ENCODE measurements at regions not wholly inside any gene's neighbourhood (a gene's known extent, or its start where the extent isn't known, plus 50 kb on each side); places are given as distances from the start of the nearest gene placed in this dataset.

- no peak for DNase-seq
These were observed 420.9 kb upstream of the KCNH7 start for GRCh38 chr2:163259489-163259888.

- DNase-seq, result no peak
These were observed 416.5 kb upstream of the KCNH7 start for GRCh38 chr2:163255086-163255485.

- DNase-seq, result no peak
These were observed 415.2 kb upstream of the KCNH7 start for GRCh38 chr2:163253621-163254285.

- DNase-seq, result no peak
These were observed 413.6 kb upstream of the KCNH7 start for GRCh38 chr2:163252199-163252598.

- no peak for DNase-seq
These were observed 410.0 kb upstream of the KCNH7 start for GRCh38 chr2:163248376-163249253.

- no peak for DNase-seq
These were observed 409.3 kb upstream of the KCNH7 start for GRCh38 chr2:163247847-163248220.

GRCh38 chr2:163247156-163247846 is 408.7 kb upstream of the KCNH7 start:
- DNase-seq, result no peak

- DNase-seq, result no peak
These were observed 407.6 kb upstream of the KCNH7 start for GRCh38 chr2:163246135-163246534.

- DNase-seq, result no peak
These were observed 398.0 kb upstream of the KCNH7 start for GRCh38 chr2:163236553-163236952.

GRCh38 chr2:163231666-163232065 is 393.1 kb upstream of the KCNH7 start:
- DNase-seq, result no peak

GRCh38 chr2:163213661-163214081 is 375.1 kb upstream of the KCNH7 start:
- no peak for DNase-seq

GRCh38 chr2:163210430-163210918 is 371.9 kb upstream of the KCNH7 start:
- no peak for DNase-seq

- no peak for DNase-seq
These were observed 369.3 kb upstream of the KCNH7 start for GRCh38 chr2:163207693-163208370.

- DNase-seq, result no peak
These were observed 367.2 kb upstream of the KCNH7 start for GRCh38 chr2:163205589-163206254.

GRCh38 chr2:163200741-163201140 is 362.2 kb upstream of the KCNH7 start:
- no peak for DNase-seq

GRCh38 chr2:163198972-163199371 is 360.4 kb upstream of the KCNH7 start:
- DNase-seq, result no peak

GRCh38 chr2:163198007-163198406 is 359.4 kb upstream of the KCNH7 start:
- DNase-seq, result no peak

- no peak for DNase-seq
These were observed 352.8 kb upstream of the KCNH7 start for GRCh38 chr2:163191372-163191771.

GRCh38 chr2:163187995-163188655 is 349.6 kb upstream of the KCNH7 start:
- no peak for DNase-seq

- DNase-seq, result no peak
These were observed 348.6 kb upstream of the KCNH7 start for GRCh38 chr2:163187119-163187518.

GRCh38 chr2:163185160-163185559 is 346.6 kb upstream of the KCNH7 start:
- no peak for DNase-seq

All from NCI-H187 (cell line).